Raji (cell line): ENCODE measurements at regions not wholly inside any gene's neighbourhood (a gene's known extent, or its start where the extent isn't known, plus 50 kb on each side); places are given as distances from the start of the nearest gene placed in this dataset.

Source experiments
- POLR2A ChIP-seq: IDR thresholded peaks from 2 replicates; pipeline ENCODE4 v1.6.1; 2011; ENCODE audit warnings: low read depth, low read length, control low read depth; ENCODE audit not compliant: insufficient read depth

DNA sequence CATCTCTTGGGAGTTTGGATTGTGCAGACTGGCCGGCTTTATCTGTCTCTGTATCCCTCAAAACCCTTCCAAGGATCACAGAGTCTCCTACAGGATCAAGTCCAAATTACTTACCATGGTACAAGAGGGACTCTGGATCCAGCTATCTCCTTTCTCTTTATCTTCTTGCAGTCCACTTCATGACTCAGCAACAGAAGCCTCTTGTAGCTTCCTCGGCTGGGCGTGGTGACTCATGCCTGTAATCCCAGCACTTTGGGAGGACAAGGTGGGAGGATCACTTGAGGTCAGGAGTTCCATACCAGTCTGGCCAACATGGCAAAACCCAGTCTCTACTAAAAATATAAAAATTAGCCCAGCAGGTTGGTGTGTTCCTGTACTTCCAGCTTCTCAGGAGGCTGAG, 189.7 kb downstream of the BCAT1 start:
- no peak for TF ChIP-seq POLR2A

DNA sequence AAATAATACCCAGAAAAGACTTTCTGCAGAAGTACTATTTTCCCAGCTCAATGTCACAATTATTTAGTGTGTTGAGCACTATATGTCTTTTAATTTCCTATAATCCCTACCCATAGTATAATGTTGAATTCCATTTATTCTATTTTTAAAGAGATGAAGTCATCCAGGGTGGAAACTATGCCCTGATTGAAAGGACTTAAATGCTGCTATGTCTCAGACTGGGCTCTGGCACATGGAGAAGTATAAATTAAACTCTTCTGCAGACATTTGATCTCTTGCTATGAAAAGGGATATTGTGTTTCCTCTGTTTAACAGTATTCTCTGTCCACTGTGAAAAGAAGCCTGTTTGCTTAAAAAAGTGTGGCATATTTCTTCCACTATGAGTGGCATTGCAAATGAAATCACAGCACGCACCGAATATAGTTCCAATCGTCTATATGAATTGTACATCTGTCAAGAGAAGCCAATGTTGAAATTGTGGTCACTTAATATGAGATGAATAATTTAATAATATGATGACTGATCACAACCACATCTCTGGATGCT, 192.3 kb downstream of the BCAT1 start:
- no peak for TF ChIP-seq POLR2A

DNA sequence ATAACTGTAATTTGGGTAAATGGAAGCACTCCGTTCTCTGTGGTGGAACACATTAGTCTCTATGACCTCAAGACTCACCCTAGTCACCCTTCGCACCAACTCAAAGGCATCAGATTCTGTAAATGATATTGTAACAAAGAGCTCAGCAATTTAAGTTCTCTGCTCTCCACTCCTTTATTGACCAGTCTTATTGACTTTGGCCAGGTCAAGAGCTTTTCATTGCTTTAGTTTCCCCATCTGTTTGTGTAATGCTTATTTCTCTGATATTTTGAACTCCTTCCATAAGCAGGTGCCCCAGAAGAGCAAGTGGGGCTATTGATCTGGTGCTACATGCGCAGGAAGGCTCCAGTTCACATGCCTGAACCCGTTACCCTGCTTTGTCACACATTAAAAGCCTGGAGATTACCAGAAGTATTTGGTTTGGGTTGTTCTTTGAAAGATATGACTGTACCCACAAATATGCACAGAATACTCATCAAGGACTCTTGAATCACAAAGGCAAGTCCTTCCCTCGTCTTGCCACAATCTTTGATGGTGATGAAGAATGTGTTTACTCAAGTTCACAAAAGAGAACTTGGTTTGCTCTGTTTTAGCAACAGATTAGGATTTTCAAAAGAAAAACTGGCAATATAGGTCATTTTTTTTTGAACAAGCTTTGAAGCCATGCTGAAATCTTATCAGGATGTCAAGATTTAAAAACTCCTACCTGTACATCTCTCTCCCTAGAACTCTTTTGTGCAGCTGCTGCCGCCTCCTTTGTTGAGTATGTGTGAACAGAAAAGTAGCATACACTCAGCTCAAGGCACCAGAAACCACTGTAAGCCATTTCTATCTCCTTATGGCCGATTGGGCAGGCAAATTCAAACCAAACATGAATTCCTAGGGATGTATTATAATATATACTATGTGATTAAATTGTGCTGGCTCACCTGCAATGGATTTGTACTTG, 193.9 kb downstream of the BCAT1 start:
- no peak for TF ChIP-seq POLR2A

DNA sequence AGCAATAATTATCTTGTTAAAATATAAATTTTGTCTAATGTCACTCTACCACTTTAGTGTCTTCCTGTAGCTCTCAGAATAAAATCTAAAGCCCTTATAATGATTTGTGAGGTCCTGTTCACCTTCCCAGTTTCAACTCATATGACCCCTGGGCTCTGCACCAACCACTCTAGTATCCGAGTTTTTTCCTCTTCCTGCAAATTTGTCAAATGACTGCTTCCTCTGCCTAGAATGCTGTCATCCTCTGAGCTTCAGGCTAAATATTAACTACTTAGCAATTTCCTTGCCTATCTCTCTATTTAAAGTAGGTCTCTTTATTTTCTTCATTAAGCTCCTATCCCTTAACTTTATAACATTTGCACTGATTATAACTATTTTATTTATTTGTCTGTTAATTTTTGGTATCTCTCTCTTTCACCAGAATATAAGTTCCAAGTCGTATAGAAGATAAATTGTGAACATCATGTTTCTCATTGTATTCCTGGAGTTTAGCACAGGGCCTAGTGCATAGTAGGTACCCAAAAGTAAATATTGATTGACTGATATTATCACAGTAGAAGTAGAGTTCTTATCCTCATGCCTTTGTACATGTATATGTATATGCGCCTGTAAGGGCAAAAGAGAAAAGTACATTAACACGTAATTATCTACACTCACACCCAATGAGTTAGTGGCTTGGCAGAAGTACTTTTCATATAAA, 196.0 kb downstream of the BCAT1 start:
- no peak for TF ChIP-seq POLR2A

DNA sequence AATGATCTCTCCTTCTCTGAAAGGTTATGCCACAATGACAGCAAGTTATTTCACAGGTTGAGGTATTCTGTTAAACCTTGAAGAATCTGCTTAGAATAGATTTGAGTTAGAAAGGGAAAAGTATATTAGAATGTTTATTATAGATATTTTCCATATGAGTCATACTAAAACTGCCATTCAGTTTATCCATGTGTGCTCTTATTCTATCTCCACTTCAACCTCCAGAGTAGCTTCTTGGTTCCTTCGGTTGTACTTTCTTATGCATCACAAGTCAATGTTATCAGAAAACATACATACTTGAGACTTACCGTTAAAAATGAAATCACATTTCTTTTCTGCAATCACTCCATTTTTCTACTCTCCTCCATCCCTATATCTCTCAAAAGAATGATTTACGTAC, 197.7 kb downstream of the BCAT1 start:
- TF ChIP-seq POLR2A: no peak

DNA sequence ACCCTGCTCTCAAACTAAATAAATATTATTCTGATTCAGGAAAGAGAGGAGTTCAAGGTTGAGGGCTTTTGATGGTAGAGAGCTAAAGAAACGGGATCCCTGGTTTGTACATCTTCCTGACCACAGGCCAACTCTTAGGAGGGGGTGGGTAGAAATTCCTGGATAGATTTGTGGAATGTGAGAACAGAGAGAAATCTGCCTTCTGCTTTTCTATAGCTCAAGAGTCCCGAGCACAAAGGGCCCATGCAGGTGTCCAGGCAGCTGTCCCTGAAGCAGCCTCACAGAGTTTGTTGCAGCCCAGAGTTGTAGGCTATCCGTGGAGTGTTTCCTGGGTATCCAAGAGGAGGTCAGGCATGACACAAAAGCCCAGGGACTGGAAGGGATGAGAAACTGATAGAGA, 198.6 kb downstream of the BCAT1 start:
- TF ChIP-seq POLR2A: no peak

DNA sequence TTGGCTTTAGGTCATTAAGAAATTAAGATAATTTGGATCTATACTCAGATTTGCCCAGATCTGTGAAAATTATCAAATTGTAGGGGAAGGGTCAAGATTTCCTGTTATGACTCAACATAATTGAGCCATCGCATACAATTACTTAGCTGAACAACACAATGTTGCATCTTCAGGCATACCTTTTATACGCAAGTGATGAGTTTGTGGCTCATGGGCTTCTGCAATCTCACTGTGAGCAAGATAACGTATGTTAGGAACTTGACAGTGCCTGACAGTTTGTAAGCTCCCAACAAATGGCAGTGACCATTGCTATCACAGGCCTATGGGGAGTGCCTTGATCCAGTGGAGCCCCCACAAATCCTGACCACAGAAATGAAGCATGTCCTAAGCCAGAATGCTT, 199.7 kb downstream of the BCAT1 start:
- no peak for TF ChIP-seq POLR2A

DNA sequence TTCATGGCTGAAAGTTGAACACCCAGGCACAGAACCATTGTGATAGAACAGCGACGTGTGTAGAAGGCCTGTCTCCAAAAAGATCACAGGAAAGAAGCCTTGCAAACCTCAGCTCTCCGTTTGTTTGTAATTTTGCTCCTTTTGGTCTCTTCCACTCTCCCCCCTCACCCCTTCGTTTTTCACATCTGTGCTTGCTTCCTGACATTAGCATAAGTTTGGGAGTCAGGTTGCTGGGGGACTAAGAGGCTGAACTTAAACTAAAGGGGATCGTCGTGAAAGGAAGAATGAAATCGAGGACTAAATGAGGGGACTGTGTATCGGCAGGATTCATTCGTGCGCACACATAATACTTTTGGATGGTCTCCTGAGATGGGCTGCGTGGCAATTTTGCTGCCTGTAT, 200.6 kb downstream of the BCAT1 start:
- TF ChIP-seq POLR2A: no peak

DNA sequence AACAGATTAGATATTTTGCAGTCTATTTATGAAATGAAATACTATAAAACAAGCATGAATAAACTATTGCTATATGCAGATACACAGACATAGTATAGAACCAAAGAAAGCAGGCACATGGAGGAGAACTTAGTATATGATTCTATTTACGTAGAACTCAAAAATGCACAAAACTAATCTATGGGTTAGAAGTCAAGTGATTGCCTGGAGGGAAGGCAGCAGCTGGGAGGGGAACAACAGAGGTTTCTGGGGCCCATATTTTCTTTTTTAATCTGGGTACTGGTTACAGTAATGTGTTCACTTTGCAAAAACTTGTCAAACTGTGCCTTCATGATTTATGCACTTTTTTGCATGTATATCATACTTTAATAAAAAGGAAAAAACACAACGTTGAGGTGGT, 202.0 kb downstream of the BCAT1 start:
- TF ChIP-seq POLR2A: no peak

DNA sequence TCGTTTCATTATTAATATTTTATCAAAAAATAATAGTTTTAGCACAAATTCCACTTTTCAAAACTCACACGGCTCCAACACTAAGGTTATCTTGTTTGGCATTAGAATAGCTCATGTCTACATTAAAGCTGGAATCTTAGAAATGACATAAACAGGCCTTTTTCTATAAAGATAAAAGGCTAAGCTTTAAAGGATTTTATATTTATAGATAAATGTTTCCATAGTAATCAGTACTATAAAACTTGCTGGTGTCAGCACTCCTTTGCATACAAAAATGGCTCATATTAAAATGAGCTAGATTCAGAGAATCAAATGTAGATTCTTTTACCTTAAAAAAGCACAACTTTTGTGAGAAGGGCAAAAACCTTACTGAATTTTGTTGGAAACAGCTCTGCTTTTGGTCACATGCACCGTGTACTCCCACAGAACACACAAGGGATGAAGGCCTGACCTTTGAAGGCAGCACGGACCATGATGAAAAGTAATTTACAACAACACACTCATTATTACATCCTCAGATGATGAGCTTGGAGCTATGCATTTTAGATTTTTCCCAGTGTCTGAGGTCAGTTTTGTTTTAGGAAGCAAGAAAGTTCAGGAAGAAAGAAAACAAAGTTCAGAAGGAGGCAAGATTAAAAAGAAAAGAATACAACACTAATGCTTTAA, 202.8 kb downstream of the BCAT1 start:
- no peak for TF ChIP-seq POLR2A

DNA sequence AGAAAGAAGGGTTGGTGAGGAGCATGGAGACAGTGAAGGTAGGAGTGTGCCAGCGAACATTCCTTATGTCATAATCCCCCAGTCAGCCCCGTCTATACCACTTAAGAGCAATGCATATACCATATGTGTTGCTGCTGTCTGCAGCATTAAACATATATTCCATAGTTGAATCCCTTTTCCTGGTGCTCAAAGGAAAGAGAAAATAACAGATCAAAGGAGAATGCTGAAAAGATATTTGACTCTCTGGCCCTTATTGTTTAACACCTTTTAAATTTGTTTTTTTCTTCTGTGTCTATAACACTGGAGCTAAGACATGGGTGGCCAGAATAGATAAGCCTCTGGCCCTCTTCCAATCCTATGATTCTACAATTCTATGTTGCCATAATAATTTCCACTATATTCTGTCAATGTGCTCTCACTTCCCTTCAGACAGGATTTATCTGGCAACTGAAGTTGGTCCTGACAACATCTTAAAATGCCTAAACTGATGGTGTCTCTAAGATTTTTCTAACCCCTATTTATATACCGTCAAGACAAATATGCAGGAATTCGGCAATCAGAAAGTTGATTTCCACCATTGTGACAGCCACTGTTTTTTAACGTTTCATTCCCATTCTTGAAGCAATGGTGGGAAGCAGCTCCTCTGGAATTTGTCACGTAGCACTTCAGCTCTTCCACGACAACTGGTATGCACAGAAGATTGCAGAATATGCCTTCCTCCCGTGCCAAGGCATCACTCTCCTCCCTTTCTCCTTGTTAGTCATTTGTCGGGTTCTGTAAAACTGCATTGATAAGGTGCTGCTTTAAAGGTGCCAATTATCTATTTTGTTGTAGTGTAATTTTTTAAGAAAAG, 204.7 kb downstream of the BCAT1 start:
- TF ChIP-seq POLR2A: no peak

DNA sequence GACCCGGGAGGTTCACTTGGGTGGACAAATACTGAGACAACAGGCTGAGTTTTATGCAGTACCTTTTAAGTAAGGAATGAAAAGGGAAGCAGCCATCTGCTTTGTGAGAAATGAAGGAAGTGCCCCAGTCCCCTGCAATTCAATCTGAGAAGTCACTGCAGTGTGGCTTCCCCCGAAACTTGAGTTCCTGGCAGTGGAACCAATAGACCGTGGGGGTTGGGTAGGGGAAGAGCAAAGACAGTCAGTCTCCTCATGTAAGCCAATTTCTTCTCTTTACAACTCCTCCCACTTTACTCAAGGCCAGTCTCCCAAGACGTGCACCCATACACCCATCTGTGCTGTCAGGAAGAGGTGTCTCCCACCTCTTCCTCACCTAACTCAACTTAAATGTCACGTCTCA, 206.5 kb downstream of the BCAT1 start:
- TF ChIP-seq POLR2A: no peak

DNA sequence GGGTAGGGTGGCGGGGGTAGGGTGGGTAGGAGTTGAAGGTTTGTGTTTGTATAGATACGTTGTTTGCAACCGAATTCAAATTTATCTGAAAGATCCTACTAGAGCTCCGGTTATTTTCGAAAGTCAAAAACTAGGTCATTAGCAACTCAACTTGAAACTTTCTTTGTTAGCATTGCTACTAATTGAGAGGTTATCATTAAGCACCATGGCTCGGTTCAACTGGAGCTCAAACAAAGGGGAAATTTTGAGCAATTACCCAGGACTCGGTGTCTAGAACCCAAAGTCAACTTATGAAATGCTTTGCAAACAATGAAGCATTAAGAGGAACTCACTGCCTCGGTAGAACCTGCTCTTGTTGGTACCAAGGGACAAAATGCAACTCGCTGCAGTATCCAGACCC, 207.7 kb downstream of the BCAT1 start:
- no peak for TF ChIP-seq POLR2A

DNA sequence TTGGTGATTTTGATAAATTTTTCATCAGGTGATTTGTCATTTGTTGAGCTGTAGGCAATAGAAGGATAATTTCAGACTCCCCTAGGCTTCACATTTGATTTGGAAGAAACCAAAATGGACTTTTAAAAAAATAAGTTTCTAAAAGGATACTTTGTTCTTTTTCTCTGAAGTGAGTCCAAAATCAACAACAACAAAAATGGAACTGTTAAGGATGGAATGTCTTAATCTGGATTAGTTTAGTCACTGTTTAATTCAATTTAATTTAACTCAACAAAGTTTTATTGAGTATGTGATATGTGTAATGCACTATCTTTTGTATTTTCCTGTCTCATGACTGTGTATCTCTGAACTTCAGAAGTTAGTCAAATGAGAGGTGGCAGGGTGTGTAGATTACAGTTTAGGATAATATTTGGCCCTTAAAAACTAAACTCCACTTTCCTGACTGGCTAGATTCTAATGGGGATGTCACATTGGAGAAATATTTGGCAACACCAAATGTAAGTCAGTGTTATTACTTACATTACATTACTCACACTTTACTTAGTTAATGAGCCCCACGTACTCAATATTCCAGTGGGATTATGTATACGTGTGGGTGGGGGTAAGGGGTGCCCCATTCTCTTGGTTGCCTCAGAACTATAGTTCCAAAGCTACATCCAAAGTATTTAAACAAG, 209.7 kb downstream of the BCAT1 start:
- TF ChIP-seq POLR2A: no peak
